Endothelial cell of umbilical vein (primary cell): ENCODE measurements at regions not wholly inside any gene's neighbourhood (a gene's known extent, or its start where the extent isn't known, plus 50 kb on each side); places are given as distances from the start of the nearest gene placed in this dataset.

Experiments
- BruUV-seq: library from RNA; stranded (reverse); fragments of 400-500 nt; replicated peaks from 2 replicates; lab custom pipeline; 2021; lab: Mats Ljungman, UMichigan
- CTCF ChIA-PET: fragments of 300-600, 350-600 bp; sonication (Branson Sonifier 250); formaldehyde crosslinking; loops from one replicate; lab custom pipeline; 2021; ENCODE audit warnings: antibody characterized with exemption, inconsistent platforms; lab: Charles Lee
- POLR2A ChIA-PET: fragments of 300-600, 350-600 bp; sonication (Branson Sonifier 250); formaldehyde crosslinking; loops from one replicate; lab custom pipeline; 2021; ENCODE audit warnings: antibody characterized with exemption, inconsistent platforms; lab: Charles Lee
- DNase-seq: peaks from one replicate; pipeline ENCODE4 v3.0.0-alpha.2; 2011; ENCODE audit warnings: low read depth, low spot score
- FAIRE-seq: peaks from 2 replicates; lab custom pipeline; 2011; peaks lifted over from hg19 to GRCh38; lab: Jason Lieb, UNC
- H2AFZ ChIP-seq: 2 replicates; pipeline ENCODE4 v1.6.0; 2012; ENCODE audit warnings: low read depth, low read length, control low read depth, inconsistent platforms
- H3K27ac ChIP-seq: 2 replicates; pipeline ENCODE4 v1.5.1; 2011; ENCODE audit warnings: low read depth, mild to moderate bottlenecking, control low read depth, low read length, moderate library complexity; ENCODE audit not compliant: insufficient read depth
- H3K27me3 ChIP-seq, 2 experiments: 2 replicates each; pipeline versions ENCODE4 v1.6.0 to v1.6.1; 2011; ENCODE audit warnings: low read length in 2 of 2, mixed read lengths in 1 of 2; ENCODE audit not compliant: control insufficient read depth in 2 of 2, insufficient read depth in 2 of 2
- H3K36me3 ChIP-seq, 2 experiments: 2 replicates in 1 of 2; 3 replicates in 1 of 2; pipeline ENCODE4 v1.5.1; 2011; ENCODE audit warnings: low read length in 2 of 2, mild to moderate bottlenecking in 1 of 2, moderate library complexity in 1 of 2; ENCODE audit not compliant: control insufficient read depth in 2 of 2, insufficient read depth in 2 of 2; ENCODE audit errors: extremely low read depth in 1 of 2
- H3K4me1 ChIP-seq: 3 replicates; pipeline ENCODE4 v1.5.1; 2011; ENCODE audit warnings: mild to moderate bottlenecking, low read length; ENCODE audit not compliant: control insufficient read depth, insufficient read depth; ENCODE audit errors: extremely low read depth
- H3K4me2 ChIP-seq: 2 replicates; pipeline ENCODE4 v1.6.1; 2011; ENCODE audit warnings: low read length, control low read depth, mixed read lengths; ENCODE audit not compliant: insufficient read depth
- H3K4me3 ChIP-seq, 3 experiments: fragments of 200-600 bp in 1 of 3; sonication (generic), shearing (Covaris generic) in 1 of 3; replicated peaks in 1 of 3; 2 replicates each; pipeline ENCODE4 v1.5.1; 2011 to 2016; ENCODE audit warnings: control low read depth in 3 of 3, low read length in 3 of 3, mild to moderate bottlenecking in 2 of 3, inconsistent platforms in 1 of 3, low read depth in 1 of 3, moderate library complexity in 1 of 3; ENCODE audit not compliant: insufficient read depth in 1 of 3
- H3K79me2 ChIP-seq: 2 replicates; pipeline ENCODE4 v1.6.0; 2012; ENCODE audit warnings: low read length, inconsistent platforms; ENCODE audit not compliant: control insufficient read depth, insufficient read depth
- H3K9ac ChIP-seq: replicated peaks from 2 replicates; pipeline ENCODE3; 2011; ENCODE audit warnings: low read length, control low read depth; ENCODE audit not compliant: insufficient read depth; ENCODE audit errors: extremely low read depth
- H3K9me1 ChIP-seq: replicated peaks from 3 replicates; pipeline ENCODE4 v1.6.0; 2011; ENCODE audit warnings: mild to moderate bottlenecking, low read length; ENCODE audit not compliant: control insufficient read depth, insufficient read depth; ENCODE audit errors: extremely low read depth
- H3K9me3 ChIP-seq: replicated peaks from 2 replicates; pipeline ENCODE4 v1.5.1; 2012; ENCODE audit warnings: low read length, inconsistent platforms; ENCODE audit not compliant: control insufficient read depth, insufficient read depth
- H4K20me1 ChIP-seq: replicated peaks from 2 replicates; pipeline ENCODE3; 2011; ENCODE audit warnings: mild to moderate bottlenecking, low read length; ENCODE audit not compliant: control insufficient read depth, insufficient read depth; ENCODE audit errors: extremely low read depth
- EZH2 ChIP-seq: IDR thresholded peaks from 2 replicates; pipeline ENCODE4 v1.6.1; 2012; ENCODE audit warnings: borderline replicate concordance, low read depth, mild to moderate bottlenecking, moderate library complexity, low read length, inconsistent platforms; ENCODE audit not compliant: severe bottlenecking
- FOS ChIP-seq: IDR thresholded peaks from 2 replicates; pipeline ENCODE4 v1.6.1; 2011; ENCODE audit warnings: mild to moderate bottlenecking, low read length, moderate library complexity, borderline replicate concordance; ENCODE audit not compliant: insufficient read depth
- GATA2 ChIP-seq: IDR thresholded peaks from 2 replicates; pipeline ENCODE4 v1.7.0; 2011; ENCODE audit warnings: low read depth, mild to moderate bottlenecking, moderate library complexity, mixed read lengths, low read length; ENCODE audit not compliant: insufficient read length, insufficient read depth
- JUN ChIP-seq: IDR thresholded peaks from 2 replicates; pipeline ENCODE4 v1.6.1; 2011; ENCODE audit warnings: borderline replicate concordance, low read depth; ENCODE audit not compliant: insufficient read length, insufficient read depth
- MYC ChIP-seq: IDR thresholded peaks from one replicate; pipeline ENCODE4 v1.6.1; 2011; ENCODE audit warnings: mild to moderate bottlenecking, low read depth, low read length
- POLR2A ChIP-seq: IDR thresholded peaks from 2 replicates; pipeline ENCODE4 v1.6.1; 2012; ENCODE audit warnings: low read depth, mild to moderate bottlenecking, control low read depth, low read length
- POLR2AphosphoS5 ChIP-seq: IDR thresholded peaks from 2 replicates; pipeline ENCODE4 v1.6.1; 2012; ENCODE audit warnings: low read depth, mild to moderate bottlenecking, control low read depth, low read length, moderate library complexity; ENCODE audit not compliant: insufficient read depth
- dilution Hi-C: fragments of 300-500 bp; cut with MboI; formaldehyde crosslinking; loops from one replicate; pipeline ENCODE4 v1.15.0; 2019; ENCODE audit warnings: low sequenced_read_pairs; ENCODE audit not compliant: extremely low pct_ligation_motif_present
- intact Hi-C: fragments of 100-400 bp; cut with micrococcal nuclease; formaldehyde crosslinking; loops from one replicate; pipeline ENCODE4 v1.10.0; 2022
- TF ChIP-seq, protein P1 (sequence below): IDR thresholded peaks from 2 replicates; pipeline ENCODE4 v1.6.1; 2011; ENCODE audit not compliant: insufficient read depth, insufficient read length
- TF ChIP-seq, protein P2 (sequence below), 2 donors: IDR thresholded peaks; 1 replicate in 1 of 2; 2 replicates in 1 of 2; pipeline ENCODE4 v1.5.1; 2011; ENCODE audit warnings: low read length in 2 of 2, mild to moderate bottlenecking in 2 of 2, moderate library complexity in 2 of 2, control low read depth in 1 of 2, inconsistent platforms in 1 of 2, low read depth in 1 of 2; ENCODE audit not compliant: insufficient read depth in 1 of 2; ENCODE audit errors: extremely low read depth in 1 of 2

DNA sequence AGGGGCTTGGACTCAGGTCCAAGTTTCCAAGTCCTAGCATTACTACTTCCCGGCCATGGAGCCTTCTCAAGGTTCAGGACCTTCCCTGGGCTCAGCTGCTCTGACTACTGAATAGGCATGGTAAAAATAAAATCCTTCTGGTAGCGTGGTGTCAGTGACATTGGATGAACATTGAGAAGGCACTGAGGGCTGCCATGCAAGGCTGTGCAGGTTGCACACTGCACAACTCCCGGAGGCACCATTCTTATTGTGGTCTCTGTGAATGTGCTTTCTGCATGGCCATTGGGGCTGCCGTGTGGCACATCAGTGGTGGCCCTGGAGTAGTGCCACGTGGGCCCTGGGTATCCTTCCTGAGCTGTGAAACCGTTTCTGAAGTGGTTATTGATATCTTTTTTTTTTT, 250.2 kb upstream of the CIBAR2 start:
- Histone ChIP-seq H3K27ac (no peak overlapping the region), H3K4me3 (no peak overlapping the region), H3K9me3 (no peaks in the 10 kb centered on the region), H3K27me3 (no peaks in the 10 kb centered on the region), H2AFZ (no peak overlapping the region), H3K36me3 (no peaks in the 10 kb centered on the region), H3K9ac (no peak overlapping the region), H4K20me1 (no peaks in the 10 kb centered on the region), H3K4me1 (peaks cover 3% of the 10 kb centered on the region), H3K79me2 (no peaks in the 10 kb centered on the region), H3K9me1 (no peaks in the 10 kb centered on the region), H3K4me2 (no peak overlapping the region)
- no TSS peak for BruUV-seq
- TF ChIP-seq POLR2AphosphoS5 (no peak), GATA2 (no peak), POLR2A (no peak), FOS (no peak), MYC (no peak), JUN (no peak), EZH2 (no peak)
- TF ChIP-seq, protein P1, sequence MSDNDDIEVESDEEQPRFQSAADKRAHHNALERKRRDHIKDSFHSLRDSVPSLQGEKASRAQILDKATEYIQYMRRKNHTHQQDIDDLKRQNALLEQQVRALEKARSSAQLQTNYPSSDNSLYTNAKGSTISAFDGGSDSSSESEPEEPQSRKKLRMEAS = no peak
- TF ChIP-seq, protein P2, sequence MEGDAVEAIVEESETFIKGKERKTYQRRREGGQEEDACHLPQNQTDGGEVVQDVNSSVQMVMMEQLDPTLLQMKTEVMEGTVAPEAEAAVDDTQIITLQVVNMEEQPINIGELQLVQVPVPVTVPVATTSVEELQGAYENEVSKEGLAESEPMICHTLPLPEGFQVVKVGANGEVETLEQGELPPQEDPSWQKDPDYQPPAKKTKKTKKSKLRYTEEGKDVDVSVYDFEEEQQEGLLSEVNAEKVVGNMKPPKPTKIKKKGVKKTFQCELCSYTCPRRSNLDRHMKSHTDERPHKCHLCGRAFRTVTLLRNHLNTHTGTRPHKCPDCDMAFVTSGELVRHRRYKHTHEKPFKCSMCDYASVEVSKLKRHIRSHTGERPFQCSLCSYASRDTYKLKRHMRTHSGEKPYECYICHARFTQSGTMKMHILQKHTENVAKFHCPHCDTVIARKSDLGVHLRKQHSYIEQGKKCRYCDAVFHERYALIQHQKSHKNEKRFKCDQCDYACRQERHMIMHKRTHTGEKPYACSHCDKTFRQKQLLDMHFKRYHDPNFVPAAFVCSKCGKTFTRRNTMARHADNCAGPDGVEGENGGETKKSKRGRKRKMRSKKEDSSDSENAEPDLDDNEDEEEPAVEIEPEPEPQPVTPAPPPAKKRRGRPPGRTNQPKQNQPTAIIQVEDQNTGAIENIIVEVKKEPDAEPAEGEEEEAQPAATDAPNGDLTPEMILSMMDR (IDR thresholded peaks at IDR 0.05; ENCODE audit: extremely low read depth in 1 of 2, insufficient read depth in 1 of 2, low read depth in 1 of 2, low read length in 2 of 2) = no peak
- POLR2A ChIA-PET = no interaction called here
- DNase-seq (no peak), FAIRE-seq (no peak)
- CTCF ChIA-PET = interaction anchor here (0.7 to 1.8 kb wide), 3 partner anchors 9 to 248 kb away, joined by 3 to 5 read pairs (median 3); no protein-coding TSS in a partner anchor
- intact Hi-C loops (no loop called here), dilution Hi-C loops (no loop called here)
